ENCODE measurements at regions not wholly inside any gene's neighbourhood (a gene's known extent, or its start where the extent isn't known, plus 50 kb on each side); places are given as distances from the start of the nearest gene placed in this dataset.
"Not testable (repeated sequence)": the region's sequence is repeated elsewhere in the genome, so short reads cannot be mapped to it uniquely, and the experiment has no call there.

DNA sequence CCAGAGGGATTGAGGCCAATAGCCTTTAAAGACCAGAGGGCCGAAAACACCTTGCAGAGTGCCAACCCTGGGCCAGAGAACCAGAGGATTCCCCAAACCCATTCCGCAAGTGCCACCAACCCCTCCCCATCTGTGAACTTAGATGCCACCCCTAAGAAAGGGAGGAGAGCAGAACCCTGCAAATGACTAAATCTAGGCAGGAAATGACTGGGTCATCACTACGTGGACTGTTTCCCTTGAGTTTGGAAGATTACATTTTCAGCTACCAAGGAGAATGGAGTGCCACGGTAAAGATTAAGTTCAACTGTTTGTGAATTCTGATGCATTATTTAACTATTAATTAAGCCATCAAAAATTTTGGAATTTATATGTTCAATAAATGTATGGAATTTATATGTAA lies 142.8 kb downstream of the ENC1 start:
- DNase-seq = no peak

GRCh38 chr5:74493411-74493810 lies 147.1 kb downstream of the ENC1 start:
- DNase-seq = no peak

GRCh38 chr5:74492230-74492629 lies 148.3 kb downstream of the ENC1 start:
- no peak for DNase-seq

- no peak for DNase-seq
Observed at GRCh38 chr5:74491586-74491985, 148.9 kb downstream of the ENC1 start.

DNA sequence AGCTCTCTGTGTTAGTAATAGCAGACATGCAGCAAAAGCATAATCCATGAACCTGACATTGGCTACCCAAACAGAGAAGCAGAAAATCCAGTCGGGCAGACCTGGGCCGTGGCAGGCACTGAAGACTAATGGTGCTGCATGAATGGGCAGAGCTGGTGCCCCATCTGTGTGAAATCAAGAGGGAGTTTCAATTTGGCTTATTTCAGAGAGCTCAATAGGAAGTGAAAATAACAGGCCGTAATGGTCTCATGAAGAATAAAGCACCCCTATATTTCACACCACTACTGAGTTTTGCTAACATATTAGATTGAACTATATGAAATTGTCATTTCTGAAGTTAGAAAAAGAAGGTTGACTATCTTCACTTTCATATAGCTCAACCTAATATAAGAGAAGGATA lies 149.7 kb downstream of the ENC1 start:
- no peak for DNase-seq

DNA sequence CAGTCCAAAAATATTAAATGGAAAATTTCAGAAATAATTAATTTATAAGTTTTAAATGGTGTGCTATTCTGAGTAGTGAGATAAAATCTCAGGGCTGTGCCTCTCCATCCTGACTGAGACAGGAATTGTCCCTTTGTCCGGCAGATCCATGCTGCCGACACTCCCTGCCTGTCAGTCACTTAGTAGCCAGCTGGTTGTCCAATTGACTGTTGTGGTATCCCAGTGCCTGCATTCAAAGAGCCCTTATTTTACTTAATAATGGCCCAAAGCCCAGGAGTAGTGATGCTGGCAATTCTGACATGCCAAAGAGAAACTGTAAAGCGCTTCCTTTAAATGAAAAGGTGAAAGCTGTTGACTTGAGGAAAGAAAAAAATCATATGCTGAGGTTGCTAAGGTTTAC lies 157.5 kb downstream of the ENC1 start:
- no peak for DNase-seq

GRCh38 chr5:74482523-74482922 lies 158.0 kb downstream of the ENC1 start:
- no peak for DNase-seq

DNA sequence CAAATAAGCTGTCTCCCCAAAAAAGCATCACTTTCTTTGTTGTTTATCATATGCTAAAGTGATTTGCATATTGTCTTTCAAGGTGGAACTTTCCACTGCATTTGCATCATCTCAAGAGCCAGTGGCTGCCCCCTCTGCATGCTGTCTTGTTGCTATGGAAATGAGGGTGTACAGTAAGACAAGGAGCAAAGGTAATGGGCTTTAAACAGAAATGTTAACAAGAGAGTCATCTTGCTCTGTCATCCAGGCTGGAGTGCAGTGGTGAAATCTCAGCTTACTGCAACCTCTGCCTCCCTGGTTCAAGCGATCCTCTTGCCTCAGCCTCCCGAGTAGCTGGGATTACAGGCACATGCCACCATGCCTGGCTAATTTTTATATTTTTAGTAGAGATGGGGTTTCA lies 159.2 kb downstream of the ENC1 start:
- DNase-seq = not testable (repeated sequence)

DNA sequence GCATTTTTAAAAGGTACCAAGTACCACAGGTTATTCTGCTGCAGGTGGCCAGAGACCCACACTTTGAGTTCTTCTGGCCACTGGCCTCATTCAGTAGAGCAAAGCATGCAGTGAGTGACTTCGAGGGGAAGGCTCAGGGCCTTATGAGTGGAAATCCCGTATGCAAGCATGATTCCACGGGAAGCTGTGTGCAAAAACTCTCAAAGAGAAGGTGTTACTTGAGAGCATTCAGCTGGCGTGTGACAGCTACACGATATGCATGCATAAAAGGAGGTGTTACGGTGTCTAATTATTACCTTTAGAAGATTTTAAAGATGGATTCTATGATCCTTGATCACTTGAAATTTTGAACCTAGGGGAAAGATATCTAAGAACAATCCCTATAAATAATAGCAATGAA lies 160.3 kb downstream of the ENC1 start:
- DNase-seq = no peak

GRCh38 chr5:74478328-74478727 lies 162.2 kb downstream of the ENC1 start:
- DNase-seq = no peak

- no peak for DNase-seq
Observed at GRCh38 chr5:74477761-74478160, 162.8 kb downstream of the ENC1 start.

GRCh38 chr5:74476819-74477453 lies 163.6 kb downstream of the ENC1 start:
- DNase-seq = no peak

- DNase-seq = no peak
Observed at GRCh38 chr5:74476046-74476818, 164.3 kb downstream of the ENC1 start.

DNA sequence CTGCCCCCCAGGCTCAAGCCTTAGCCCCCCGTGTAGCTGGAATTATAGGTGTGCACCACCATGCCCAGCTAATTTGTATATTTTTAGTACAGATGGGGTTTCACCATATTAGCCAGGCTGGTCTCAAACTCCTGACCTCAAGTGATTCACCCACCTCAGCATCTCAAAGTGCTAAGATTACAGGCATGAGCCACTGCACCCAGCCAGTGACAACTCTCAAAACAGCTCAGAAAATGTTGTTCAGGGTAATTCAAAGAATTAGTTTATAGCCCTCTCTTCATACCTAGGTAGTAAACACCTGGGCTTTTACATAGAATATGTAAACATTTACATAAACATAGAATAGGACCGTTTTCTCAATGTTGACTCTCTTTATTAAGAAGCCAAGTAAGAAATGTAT lies 168.7 kb downstream of the ENC1 start:
- no peak for DNase-seq

GRCh38 chr5:74469234-74469994 lies 171.1 kb downstream of the ENC1 start:
- no peak for DNase-seq

- no peak for DNase-seq
Observed at GRCh38 chr5:74468421-74468820, 172.1 kb downstream of the ENC1 start.

DNA sequence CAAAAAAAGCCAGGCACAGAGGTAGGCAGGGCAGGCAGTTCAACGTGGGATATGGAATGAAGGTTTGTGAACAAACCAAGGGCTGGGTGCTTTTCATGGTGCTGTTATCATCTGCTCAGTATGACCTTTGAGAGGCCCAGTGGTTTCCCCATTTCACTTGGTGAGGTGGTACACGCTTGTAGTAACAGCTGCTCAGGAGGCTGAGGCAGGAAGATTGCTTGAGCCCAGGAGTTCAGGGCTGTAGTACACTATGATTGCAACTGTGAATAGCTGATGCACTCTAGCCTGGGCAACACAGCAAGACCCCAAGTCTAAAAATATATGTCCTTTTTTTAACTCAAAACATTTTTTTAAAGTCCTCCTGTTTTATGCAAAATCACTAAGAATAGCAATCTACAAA lies 174.8 kb downstream of the ENC1 start:
- no peak for DNase-seq

DNA sequence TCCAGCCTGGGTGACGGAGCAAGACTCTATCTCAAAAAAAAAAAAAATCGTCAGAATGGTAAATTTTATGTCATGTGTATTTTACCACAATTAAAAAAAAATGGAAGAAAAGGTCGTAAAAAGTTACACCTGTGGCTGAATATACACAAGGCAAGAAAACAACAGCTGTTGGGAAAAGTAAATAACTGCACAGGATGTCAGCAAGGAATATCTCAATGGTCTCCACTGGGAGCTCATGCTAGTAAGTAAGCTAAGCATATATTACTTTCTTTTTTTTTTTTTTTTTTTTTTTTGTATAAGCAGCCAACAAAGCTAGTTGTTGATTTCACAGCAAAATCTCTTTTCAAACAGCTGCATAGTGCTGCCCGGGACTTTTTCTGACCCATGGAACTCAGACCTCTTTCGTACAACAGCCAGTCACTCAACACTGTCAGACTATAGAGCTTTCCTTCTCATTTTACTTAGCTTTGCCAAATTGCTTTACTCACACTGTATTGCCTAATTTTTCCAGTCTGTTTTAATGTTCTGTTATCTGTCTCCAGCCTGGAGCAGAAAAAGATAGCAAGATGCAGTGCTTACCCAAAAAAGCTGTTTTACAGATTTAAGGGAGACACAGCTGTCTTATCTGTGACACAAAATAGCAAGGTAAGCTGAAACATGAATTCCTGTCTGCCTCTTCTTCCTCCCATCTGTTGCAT lies 175.9 kb downstream of the ENC1 start:
- DNase-seq = no peak

DNA sequence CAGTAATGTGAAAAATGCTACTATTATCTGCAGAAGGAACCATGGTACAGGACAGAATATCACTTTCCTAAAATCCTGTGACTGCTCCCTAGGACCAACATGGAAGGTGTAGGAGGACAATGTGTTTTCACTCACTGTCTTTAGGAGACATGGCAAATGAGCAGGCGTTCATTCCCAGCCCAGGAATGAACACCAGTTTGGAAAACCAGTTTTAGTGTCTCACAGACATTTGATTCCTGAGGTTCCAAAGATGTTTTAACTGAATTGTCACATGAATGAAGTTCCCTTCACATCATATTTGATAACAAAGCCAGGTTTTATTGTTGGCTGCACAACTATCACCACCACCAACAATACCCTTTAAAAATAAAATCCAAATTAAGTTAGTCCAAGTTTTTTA lies 178.2 kb downstream of the ENC1 start:
- no peak for DNase-seq

DNA sequence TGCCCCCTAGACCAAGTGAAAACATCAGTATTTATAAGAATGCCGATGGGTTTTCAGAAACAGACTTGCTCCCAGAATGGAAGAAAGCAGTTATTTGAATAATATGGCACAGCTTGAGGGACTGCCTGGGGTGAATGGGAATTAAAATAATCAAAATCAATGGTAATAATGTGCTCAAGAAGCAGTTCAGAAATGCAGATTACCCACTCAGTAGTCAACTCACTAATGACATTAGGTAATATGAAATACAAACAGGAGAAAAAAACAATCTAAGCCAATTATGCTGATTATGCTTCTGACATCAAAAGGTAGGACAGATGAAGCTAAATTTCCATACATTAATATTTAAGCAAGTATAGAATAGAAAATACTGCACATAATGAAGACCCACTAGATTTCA lies 179.3 kb downstream of the ENC1 start:
- no peak for DNase-seq

DNA sequence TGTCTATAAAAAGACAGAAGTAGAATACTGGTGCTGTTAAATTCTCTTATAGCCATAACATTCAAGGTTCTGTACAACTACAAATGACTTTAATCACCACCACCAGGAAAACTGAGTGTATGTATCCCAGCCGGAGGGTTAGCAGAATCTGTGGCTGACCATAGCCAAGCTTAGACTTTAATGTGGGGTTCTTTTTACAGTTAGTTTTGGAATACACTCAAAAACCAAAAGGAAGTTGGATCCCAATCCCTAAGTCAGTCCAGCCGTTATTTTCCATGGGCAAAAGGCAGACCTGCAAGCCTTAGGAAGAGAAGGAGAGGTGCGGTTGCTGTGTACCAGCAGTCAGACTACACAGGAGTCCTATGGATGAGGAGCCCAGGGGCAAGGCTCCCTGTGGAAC lies 179.8 kb downstream of the ENC1 start:
- no peak for DNase-seq

DNA sequence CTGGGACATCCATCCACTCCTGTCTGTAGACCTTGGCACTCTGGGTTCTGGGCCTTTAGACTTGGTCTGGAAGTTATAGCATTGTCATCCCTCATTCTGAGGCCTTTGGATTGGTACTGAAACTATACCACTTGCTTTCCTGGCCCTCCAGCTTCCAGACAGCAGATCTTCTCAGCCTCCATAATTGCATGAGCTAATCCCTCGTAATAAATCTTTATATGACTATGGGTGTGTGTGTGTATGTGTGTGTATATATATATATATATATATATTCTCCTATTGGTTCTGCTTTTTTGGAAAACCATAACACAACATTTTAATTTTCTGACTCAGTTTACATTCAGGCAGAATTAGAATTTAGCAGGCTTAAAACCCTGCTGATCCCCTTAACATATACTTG lies 180.5 kb downstream of the ENC1 start:
- DNase-seq = no peak

- no peak for DNase-seq
Observed at GRCh38 chr5:74457876-74458275, 182.7 kb downstream of the ENC1 start.

Measured in activated effector memory CD4-positive, alpha-beta T cell treated with Interleukin-2 at 50 U/mL for 16 hours (primary cell).